Fibroblast of villous mesenchyme (primary cell): ENCODE measurements at regions not wholly inside any gene's neighbourhood (a gene's known extent, or its start where the extent isn't known, plus 50 kb on each side); places are given as distances from the start of the nearest gene placed in this dataset.
"Not testable (repeated sequence)": the region's sequence is repeated elsewhere in the genome, so short reads cannot be mapped to it uniquely, and the experiment has no call there.

Experiments
- DNase-seq: peaks from one replicate; pipeline ENCODE4 v3.0.0-alpha.2; 2010; ENCODE audit warnings: low read depth
- H3K4me3 ChIP-seq: 2 replicates; pipeline ENCODE4 v1.5.1; 2011; ENCODE audit warnings: low read depth, mild to moderate bottlenecking, low read length
- TF ChIP-seq, protein P1 (sequence below): IDR thresholded peaks from 2 replicates; pipeline ENCODE4 v1.5.1; 2012; ENCODE audit warnings: low read depth, mild to moderate bottlenecking, low read length; ENCODE audit not compliant: insufficient read depth

DNA sequence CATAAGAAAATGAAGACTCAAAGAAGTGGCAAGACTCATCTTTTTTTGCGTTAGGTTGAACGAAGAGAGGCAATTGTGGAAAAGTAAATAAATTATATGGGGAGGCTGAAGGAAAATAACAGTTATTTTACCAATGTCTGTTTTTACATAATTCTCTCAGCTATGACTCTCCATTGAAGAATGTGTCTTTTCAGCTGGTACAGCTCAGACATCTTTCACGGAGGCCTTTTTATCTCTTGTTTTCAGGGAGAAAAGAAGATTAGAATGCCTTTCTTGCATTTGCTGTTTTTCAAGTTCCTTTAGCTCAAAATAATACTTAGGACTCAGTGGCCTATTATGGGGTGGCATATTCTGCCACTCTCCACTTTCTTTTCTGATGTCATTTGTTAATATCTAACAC lies 153.0 kb downstream of the ADAM29 start:
- TF ChIP-seq, protein P1, sequence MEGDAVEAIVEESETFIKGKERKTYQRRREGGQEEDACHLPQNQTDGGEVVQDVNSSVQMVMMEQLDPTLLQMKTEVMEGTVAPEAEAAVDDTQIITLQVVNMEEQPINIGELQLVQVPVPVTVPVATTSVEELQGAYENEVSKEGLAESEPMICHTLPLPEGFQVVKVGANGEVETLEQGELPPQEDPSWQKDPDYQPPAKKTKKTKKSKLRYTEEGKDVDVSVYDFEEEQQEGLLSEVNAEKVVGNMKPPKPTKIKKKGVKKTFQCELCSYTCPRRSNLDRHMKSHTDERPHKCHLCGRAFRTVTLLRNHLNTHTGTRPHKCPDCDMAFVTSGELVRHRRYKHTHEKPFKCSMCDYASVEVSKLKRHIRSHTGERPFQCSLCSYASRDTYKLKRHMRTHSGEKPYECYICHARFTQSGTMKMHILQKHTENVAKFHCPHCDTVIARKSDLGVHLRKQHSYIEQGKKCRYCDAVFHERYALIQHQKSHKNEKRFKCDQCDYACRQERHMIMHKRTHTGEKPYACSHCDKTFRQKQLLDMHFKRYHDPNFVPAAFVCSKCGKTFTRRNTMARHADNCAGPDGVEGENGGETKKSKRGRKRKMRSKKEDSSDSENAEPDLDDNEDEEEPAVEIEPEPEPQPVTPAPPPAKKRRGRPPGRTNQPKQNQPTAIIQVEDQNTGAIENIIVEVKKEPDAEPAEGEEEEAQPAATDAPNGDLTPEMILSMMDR, result no peak
- no peak for DNase-seq
- no peak overlapping the region for H3K4me3 ChIP-seq

DNA sequence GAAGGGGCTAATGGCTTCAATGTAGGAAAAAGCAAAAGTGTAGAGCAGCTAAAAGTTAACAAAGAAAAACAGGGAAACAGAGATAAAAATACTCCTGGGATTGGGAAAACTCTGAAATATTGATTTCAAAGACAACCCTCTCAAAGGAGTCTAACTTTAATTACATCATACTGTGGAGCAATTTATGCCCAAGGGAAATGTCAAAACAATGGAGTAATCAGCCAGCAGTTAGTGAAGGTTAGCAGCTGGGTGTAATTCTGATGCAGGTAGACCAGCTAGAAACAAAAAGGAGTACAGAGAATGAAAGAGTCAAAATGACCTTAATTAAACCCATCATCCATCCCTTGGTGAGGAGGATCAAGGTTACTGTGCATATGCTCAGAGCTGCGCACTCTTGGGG lies 169.0 kb downstream of the ADAM29 start:
- TF ChIP-seq, protein P1, result no peak
- DNase-seq, result no peak
- no peak overlapping the region for H3K4me3 ChIP-seq

DNA sequence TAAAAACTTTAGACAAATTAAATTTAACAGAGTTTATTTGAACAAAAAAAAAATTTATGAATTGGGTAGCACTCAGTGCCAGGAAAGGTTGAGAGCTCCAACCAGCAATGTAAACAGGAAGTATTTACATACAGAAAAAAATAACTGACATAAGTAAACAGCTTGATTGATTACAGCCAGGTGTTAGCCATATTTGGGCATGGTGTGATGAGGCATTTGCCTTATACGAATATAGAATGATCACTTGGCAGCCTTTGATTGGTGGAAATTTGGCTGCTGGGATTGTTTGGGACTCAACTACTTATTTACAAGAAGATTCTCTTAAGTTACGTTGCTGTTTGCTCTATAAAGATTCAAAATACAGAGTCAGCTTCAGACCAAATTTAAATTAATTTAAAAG lies 172.0 kb downstream of the ADAM29 start:
- no peak overlapping the region for H3K4me3 ChIP-seq
- no peak for DNase-seq
- TF ChIP-seq, protein P1, result no peak

DNA sequence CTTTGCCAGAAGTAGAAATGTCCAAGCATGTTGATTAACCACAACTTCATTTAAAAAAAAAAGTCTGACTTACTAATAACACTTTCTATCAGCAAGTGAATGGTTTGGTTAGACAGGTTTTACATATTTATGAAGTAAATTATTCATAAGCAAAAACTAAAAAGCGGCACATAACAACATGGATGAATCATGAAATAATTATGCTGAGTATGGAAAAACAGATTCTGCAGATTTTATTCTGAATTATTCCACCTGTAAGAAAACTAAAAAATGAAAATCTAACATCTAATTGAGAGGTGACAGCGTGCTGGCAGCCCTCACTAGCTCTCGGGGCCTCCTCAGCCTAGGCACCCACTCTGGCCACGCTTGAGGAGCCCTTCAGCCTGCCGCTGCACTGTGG lies 173.5 kb downstream of the ADAM29 start:
- no peak overlapping the region for H3K4me3 ChIP-seq

DNA sequence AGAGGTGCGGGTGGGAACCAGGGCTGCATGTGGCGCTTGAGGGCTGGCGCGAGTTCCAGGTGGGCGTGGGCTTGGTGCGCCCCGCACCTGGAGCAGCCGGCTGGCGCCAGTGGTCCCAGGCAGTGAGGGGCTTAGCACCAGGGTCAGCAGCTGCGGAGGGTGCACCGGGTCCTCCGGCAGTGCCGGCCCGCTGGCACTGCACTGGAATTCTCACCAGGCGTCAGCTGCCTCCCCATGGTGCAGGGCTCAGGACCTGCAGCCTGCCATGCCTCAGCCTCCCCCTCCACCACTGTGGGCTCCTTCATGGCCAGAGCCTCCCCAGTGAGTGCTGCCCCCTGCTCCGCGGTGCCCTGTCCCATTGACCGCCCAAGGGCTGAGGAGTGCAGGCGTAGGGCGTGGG lies 174.0 kb downstream of the ADAM29 start:
- TF ChIP-seq, protein P1, result no peak

More for the DNA sequence above, 173.5 kb downstream of the ADAM29 start:
- DNase-seq, result no peak
- TF ChIP-seq, protein P1, result no peak

DNA sequence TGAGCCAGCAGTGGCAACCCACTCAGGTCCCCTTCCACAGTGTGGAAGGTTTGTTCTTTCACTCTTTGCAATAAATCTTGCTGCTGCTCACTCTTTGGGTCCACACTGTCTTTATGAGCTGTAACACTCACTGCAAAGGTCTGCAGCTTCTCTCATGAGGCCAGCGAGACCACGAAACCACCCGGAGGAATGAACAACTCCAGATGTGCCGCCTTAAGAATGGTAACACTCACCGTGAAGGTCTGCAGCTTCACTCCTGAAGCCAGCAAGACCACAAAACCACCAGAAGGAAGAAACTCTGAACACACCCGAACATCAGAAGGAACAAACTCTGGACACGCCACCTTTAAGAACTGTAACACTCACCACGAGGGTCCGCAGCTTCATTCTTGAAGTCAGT lies 174.9 kb downstream of the ADAM29 start:
- H3K4me3 ChIP-seq, DNase-seq: not testable (repeated sequence)

More for the DNA sequence above, 174.0 kb downstream of the ADAM29 start:
- H3K4me3 ChIP-seq, result no peak overlapping the region
- no peak for DNase-seq

DNA sequence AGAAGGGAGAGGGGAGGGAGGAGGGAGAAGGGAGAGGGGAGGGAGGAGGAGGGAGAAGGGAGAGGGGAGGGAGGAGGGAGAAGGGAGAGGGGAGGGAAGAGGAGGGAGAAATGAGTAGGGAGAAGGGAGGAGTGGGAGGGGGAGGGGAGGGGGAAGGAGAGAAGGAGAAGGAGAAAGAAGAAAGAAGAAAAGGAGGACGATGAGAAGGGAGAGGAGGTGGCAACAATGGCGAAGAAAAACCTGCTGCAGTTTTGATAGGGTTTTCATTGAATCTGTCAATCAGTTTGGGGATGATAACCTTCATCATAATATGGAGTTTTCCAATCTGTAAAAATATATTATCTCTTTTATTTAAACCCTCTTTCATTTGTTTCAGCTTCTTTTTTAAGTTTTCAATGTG lies 185.2 kb downstream of the ADAM29 start:
- TF ChIP-seq, protein P1, result no peak
- no peak overlapping the region for H3K4me3 ChIP-seq
- no peak for DNase-seq
